IMR-90 (cell line): ENCODE measurements at regions not wholly inside any gene's neighbourhood (a gene's known extent, or its start where the extent isn't known, plus 50 kb on each side); places are given as distances from the start of the nearest gene placed in this dataset.

Source experiments
- ATAC-seq: fragments of 200-7000 bp; cut with Tn5 transposase; 2 replicates; pipeline ENCODE4 v1.9.1; 2020; ENCODE audit warnings: low read depth, mild to moderate bottlenecking, moderate library complexity
- BruUV-seq: library from RNA; stranded (reverse); fragments of 400-500 nt; replicated peaks from 2 replicates; lab custom pipeline; 2021; lab: Mats Ljungman, UMichigan
- CTCF ChIA-PET: fragments of 300-600 bp; formaldehyde crosslinking; extraction: SDS; loops from one replicate; lab custom pipeline; 2021; ENCODE audit warnings: antibody characterized with exemption; lab: Yijun Ruan, JAX
- POLR2A ChIA-PET: fragments of 300-600 bp; sonication (Branson Sonifier 250); formaldehyde crosslinking; loops from one replicate; lab custom pipeline; 2022; ENCODE audit warnings: antibody characterized with exemption; ENCODE audit not compliant: unreplicated experiment; lab: Charles Lee
- DNase-seq: peaks from one replicate; pipeline ENCODE4 v3.0.0; 2013
- H2AFZ ChIP-seq: replicated peaks from 2 replicates; pipeline ENCODE3; 2013; ENCODE audit warnings: low read length, mild to moderate bottlenecking; ENCODE audit not compliant: poor library complexity
- H2AK5ac ChIP-seq: 2 replicates; pipeline ENCODE4 v1.6.1; 2013; ENCODE audit warnings: low read depth, low read length, inconsistent platforms
- H2AK9ac ChIP-seq: replicated peaks from 2 replicates; pipeline ENCODE3; 2013; ENCODE audit warnings: mild to moderate bottlenecking, low read depth, low read length, moderate library complexity; ENCODE audit not compliant: poor library complexity
- H2BK120ac ChIP-seq: 2 replicates; pipeline ENCODE4 v1.6.1; 2013; ENCODE audit warnings: low read depth, low read length, inconsistent platforms
- H2BK15ac ChIP-seq: 3 replicates; pipeline ENCODE4 v1.6.1; 2013; ENCODE audit warnings: low read depth, low read length, inconsistent platforms
- H2BK20ac ChIP-seq: 2 replicates; pipeline ENCODE4 v1.6.1; 2013; ENCODE audit warnings: low read depth, mild to moderate bottlenecking, inconsistent platforms, low read length, moderate library complexity
- H2BK5ac ChIP-seq: 2 replicates; pipeline ENCODE4 v1.6.1; 2013; ENCODE audit warnings: mild to moderate bottlenecking, low read depth, low read length, inconsistent platforms; ENCODE audit not compliant: poor library complexity, severe bottlenecking
- H3K14ac ChIP-seq: replicated peaks from 2 replicates; pipeline ENCODE4 v1.6.1; 2013; ENCODE audit warnings: low read depth, low read length, inconsistent platforms
- H3K18ac ChIP-seq: 2 replicates; pipeline ENCODE4 v1.6.1; 2013; ENCODE audit warnings: low read depth, low read length, control low read depth
- H3K23ac ChIP-seq: 2 replicates; pipeline ENCODE4 v1.6.1; 2013; ENCODE audit warnings: low read depth, low read length, inconsistent platforms
- H3K27ac ChIP-seq: 2 replicates; pipeline ENCODE4 v1.5.1; 2013; ENCODE audit warnings: mild to moderate bottlenecking, control low read depth, low read length; ENCODE audit not compliant: insufficient read depth
- H3K27me3 ChIP-seq: 2 replicates; pipeline ENCODE4 v1.6.1; 2013; ENCODE audit warnings: low read length; ENCODE audit not compliant: control insufficient read depth, insufficient read depth
- H3K36me3 ChIP-seq: 2 replicates; pipeline ENCODE4 v1.6.1; 2013; ENCODE audit warnings: low read length, mixed read lengths; ENCODE audit not compliant: control insufficient read depth, insufficient read depth
- H3K4ac ChIP-seq: 2 replicates; pipeline ENCODE4 v1.6.1; 2013; ENCODE audit warnings: low read depth, low read length, inconsistent platforms
- H3K4me1 ChIP-seq: 2 replicates; pipeline ENCODE4 v1.6.1; 2013; ENCODE audit warnings: low read length, mixed read lengths; ENCODE audit not compliant: control insufficient read depth, insufficient read depth
- H3K4me2 ChIP-seq: 2 replicates; pipeline ENCODE4 v1.6.1; 2013; ENCODE audit warnings: low read depth, mild to moderate bottlenecking, control low read depth, low read length, moderate library complexity
- H3K4me3 ChIP-seq: 2 replicates; pipeline ENCODE4 v1.5.1; 2013; ENCODE audit warnings: low read depth, mild to moderate bottlenecking, control low read depth, low read length, moderate library complexity; ENCODE audit not compliant: insufficient read depth
- H3K56ac ChIP-seq: 2 replicates; pipeline ENCODE4 v1.6.1; 2013; ENCODE audit warnings: low read length, inconsistent platforms; ENCODE audit not compliant: insufficient read depth; ENCODE audit errors: extremely low read depth
- H3K79me1 ChIP-seq, 2 experiments: 2 replicates each; pipeline ENCODE4 v1.6.1; 2013; ENCODE audit warnings: low read length in 2 of 2, inconsistent platforms in 1 of 2, low read depth in 1 of 2
- H3K9ac ChIP-seq: 2 replicates; pipeline ENCODE4 v1.6.1; 2013; ENCODE audit warnings: low read depth, low read length, control low read depth
- H3K9me1 ChIP-seq: 2 replicates; pipeline ENCODE4 v1.6.1; 2013; ENCODE audit warnings: low read length, inconsistent platforms; ENCODE audit not compliant: insufficient read depth
- H3K9me3 ChIP-seq: 2 replicates; pipeline ENCODE4 v1.6.1; 2013; ENCODE audit warnings: low read length; ENCODE audit not compliant: control insufficient read depth, insufficient read depth
- H4K20me1 ChIP-seq: 2 replicates; pipeline ENCODE4 v1.6.1; 2013; ENCODE audit warnings: low read length, inconsistent platforms; ENCODE audit not compliant: insufficient read depth
- H4K5ac ChIP-seq: 2 replicates; pipeline ENCODE4 v1.6.1; 2013; ENCODE audit warnings: mild to moderate bottlenecking, low read depth, low read length, control low read depth
- H4K8ac ChIP-seq, 2 experiments: 2 replicates each; pipeline ENCODE4 v1.6.1; 2013; ENCODE audit warnings: low read depth in 2 of 2, low read length in 2 of 2, control low read depth in 1 of 2, inconsistent platforms in 1 of 2
- H4K91ac ChIP-seq: 2 replicates; pipeline ENCODE4 v1.6.1; 2013; ENCODE audit warnings: low read depth, low read length, inconsistent platforms; ENCODE audit not compliant: insufficient read depth
- BHLHE40 ChIP-seq: fragments of 150-350 bp; IDR thresholded peaks from 2 replicates; pipeline ENCODE4 v1.6.1; 2016; ENCODE audit warnings: mild to moderate bottlenecking, low read depth, low read length
- CEBPB ChIP-seq: IDR thresholded peaks from 2 replicates; pipeline ENCODE4 v1.6.1; 2012; ENCODE audit warnings: low read depth, low read length, improper control_type of control experiment
- POLR2A ChIP-seq: IDR thresholded peaks from 2 replicates; pipeline ENCODE4 v1.6.1; 2012; ENCODE audit warnings: mild to moderate bottlenecking, low read depth, low read length
- RCOR1 ChIP-seq: IDR thresholded peaks from 2 replicates; pipeline ENCODE4 v1.6.1; 2012; ENCODE audit warnings: mild to moderate bottlenecking, low read length, improper control_type of control experiment; ENCODE audit not compliant: insufficient replicate concordance
- whole genome bisulfite sequencing, 2 experiments: methylation state at CpG; one replicate each; pipeline versions ENCODE4 v1.1.5 to v1.1.7; 2013; ENCODE audit warnings: missing lambda C conversion rate in 2 of 2; ENCODE audit not compliant: insufficient read length in 1 of 2; ENCODE audit errors: extremely low coverage in 2 of 2; 5-methylcytosine and 5-hydroxymethylcytosine counted together
- dilution Hi-C: fragments of 300-500 bp; cut with HindIII; formaldehyde crosslinking; loops from one replicate; pipeline ENCODE4 v1.14.3; 2018; ENCODE audit warnings: low sequenced_read_pairs; ENCODE audit not compliant: unreplicated experiment
- in situ Hi-C: fragments of 300-500 bp; cut with MboI; formaldehyde crosslinking; loops from 3 replicates; pipeline ENCODE4 v1.14.3; 2019; ENCODE audit warnings: low sequenced_read_pairs, inconsistent platforms, mixed read lengths
- intact Hi-C: fragments of 100-400 bp; cut with micrococcal nuclease; formaldehyde crosslinking; loops from 2 replicates; pipeline ENCODE4 v1.10.0; 2022

DNA sequence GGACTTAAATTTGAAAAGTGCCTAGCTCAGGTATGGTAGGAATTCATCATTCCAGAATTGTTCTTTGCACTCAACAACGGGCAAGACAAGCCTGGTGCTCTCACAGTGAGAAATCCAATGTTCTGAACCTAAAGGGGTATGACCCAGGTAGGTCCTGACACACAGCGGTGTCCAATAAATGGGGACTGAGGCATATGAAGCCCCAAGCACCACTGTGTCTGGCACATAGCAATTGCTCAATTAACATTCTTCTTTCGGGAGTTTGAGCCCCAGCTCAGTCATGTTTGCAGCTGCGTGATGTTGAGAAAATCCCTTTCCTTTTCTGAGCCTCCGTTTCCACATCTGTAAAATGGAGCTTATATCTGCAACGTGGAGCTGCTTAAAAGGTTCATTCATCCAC lies 535.8 kb downstream of the MIAT start:
- H4K91ac ChIP-seq = no peak overlapping the region
- no peak overlapping the region for H2BK15ac ChIP-seq
- no peak overlapping the region for H3K56ac ChIP-seq
- dilution Hi-C loops = no loop called here
- no peak overlapping the region for H3K4me3 ChIP-seq
- no TSS peak for BruUV-seq
- H3K27ac ChIP-seq = no peak overlapping the region
- CTCF ChIA-PET = no interaction called here
- no peak overlapping the region for H4K5ac ChIP-seq
- no peak for TF ChIP-seq BHLHE40
- TF ChIP-seq CEBPB = no peak
- TF ChIP-seq POLR2A = no peak
- no peak for TF ChIP-seq RCOR1
- H3K4me2 ChIP-seq = no peak overlapping the region
- no peaks in the 10 kb centered on the region; the same call in 1 of the 2 replicates for H3K4me1 ChIP-seq
- no peak overlapping the region for H2AK9ac ChIP-seq
- H2AFZ ChIP-seq = no peak overlapping the region
- no peak overlapping the region for H2BK5ac ChIP-seq
- H3K14ac ChIP-seq = no peak overlapping the region
- 90% methylated on average over 1 of the region's 6 CpGs; no CpG with 5 or more reads in 1 of the 2 experiments for WGBS, 2 experiments
- in situ Hi-C loops = no loop called here
- H3K27me3 ChIP-seq = peaks cover 50% of the 10 kb centered on the region
- intact Hi-C loops = no loop called here
- H4K8ac ChIP-seq = no peak overlapping the region
- ATAC-seq (no peak), DNase-seq (no peak)
- no peaks in the 10 kb centered on the region for H3K79me1 ChIP-seq
- no peaks in the 10 kb centered on the region for H4K20me1 ChIP-seq
- POLR2A ChIA-PET = no interaction called here
- H3K9ac ChIP-seq = no peak overlapping the region
- no peak overlapping the region for H2BK20ac ChIP-seq
- no peaks in the 10 kb centered on the region for H3K36me3 ChIP-seq
- H3K23ac ChIP-seq = no peak overlapping the region
- H2BK120ac ChIP-seq = no peak overlapping the region
- H3K9me3 ChIP-seq = peaks cover 9% of the 10 kb centered on the region
- H3K4ac ChIP-seq = no peak overlapping the region
- H3K9me1 ChIP-seq = no peaks in the 10 kb centered on the region
- no peak overlapping the region for H3K18ac ChIP-seq
- H2AK5ac ChIP-seq = no peak overlapping the region
